ENCODE measurements at regions not wholly inside any gene's neighbourhood (a gene's known extent, or its start where the extent isn't known, plus 50 kb on each side); places are given as distances from the start of the nearest gene placed in this dataset.
"Not testable (repeated sequence)": the region's sequence is repeated elsewhere in the genome, so short reads cannot be mapped to it uniquely, and the experiment has no call there.

DNA sequence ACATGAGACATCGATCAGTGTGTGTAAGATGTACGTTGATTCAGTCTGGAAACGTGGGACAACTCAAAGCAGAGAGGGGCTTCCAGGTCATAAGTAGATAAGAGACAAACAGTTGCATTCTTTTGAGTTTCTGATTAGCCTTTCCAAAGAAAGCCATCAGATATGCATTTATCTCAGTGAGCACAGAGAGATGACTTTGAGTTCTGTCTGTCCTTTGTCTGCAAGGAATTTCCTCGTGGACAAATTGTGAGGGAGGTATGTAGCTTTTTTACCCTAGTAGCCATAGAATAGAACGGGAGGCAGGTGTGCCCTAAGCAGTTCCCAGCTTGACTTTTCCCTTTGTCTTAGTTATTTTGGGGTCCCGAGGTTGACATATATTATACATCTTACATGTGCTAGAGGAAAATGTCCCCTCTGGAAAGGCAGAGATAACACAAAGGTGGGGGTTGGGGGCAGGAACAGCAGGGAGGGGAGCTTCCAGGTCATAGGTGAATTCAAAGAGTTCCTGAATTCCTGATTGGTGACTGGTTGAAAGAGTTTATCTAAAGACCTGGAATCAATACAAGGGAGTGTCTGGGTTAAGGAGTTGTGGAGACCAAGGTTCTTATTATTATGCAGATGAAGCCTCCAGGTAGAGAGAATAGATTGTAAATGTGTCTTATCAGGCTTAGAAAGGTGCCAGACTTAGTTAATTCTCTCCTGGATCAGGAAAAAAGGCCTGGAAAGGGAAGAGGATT lies 237.0 kb downstream of the NFATC2 start:
- no peak for DNase-seq (ENCODE audit: low read depth in 2 of 2)

DNA sequence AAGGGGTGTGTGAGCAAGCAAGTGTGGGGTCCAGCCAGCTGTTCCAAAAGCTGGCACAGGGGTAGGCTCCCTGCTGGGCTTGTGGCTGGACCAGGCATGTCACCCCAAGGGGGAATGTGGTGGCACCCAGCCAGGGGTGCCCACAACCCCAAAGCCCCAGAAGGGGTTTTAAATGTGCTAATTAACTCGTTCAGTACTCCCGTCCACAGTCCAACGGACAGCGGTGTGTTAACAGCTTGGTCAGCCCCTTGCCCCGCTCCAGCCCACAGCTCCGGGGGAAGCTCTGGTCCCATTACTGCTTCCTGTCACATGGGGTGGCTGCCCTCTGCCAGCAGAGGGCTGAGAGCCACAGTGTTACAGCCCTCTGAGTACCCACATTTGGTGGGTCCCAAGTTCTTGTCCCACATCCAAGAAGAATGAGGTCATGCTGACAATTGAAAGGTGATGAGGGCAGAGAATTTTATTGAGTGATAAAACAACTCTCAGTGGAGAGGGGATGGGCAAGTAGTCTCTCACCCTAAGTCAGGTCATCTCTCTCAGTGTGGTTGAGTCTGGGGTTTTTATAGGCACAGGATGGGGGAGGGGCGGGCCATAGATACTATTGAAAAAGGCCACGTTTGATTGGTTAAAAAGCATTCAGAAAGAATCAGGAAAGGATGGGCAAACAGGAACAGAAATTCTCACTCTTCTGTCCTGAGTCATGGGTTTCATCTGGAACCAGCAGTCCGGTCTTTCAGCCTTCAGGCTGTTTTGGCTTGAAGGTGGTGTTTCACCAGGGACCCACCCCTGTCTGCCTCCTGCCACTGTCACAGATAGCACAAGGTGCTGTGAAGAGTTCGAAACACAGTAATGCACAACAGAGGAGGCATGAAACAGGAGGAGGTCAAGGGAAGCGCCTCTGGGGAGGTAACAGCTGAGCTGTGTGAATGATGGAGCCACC lies 238.5 kb downstream of the NFATC2 start:
- DNase-seq (ENCODE audit: low read depth in 2 of 2) = no peak

DNA sequence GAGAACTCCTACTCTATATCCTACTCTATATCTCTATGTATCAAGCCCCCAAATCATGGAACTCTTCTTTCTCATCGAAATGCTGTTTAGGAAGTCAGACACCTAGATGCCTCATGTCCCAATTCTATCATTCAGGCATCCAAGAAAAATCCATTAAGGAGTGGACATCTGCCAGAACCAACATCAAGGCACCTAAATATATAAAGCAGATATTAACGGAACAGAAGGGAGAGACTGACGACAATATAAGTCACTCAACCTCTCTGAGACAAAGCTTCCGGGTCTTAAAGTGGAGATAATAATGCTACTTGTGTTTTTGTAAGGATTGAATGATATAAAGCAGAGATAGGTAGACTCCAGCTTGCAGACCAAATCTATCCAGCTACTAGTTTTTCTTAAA lies 241.5 kb downstream of the NFATC2 start:
- no peak for DNase-seq (ENCODE audit: low read depth in 2 of 2)

DNA sequence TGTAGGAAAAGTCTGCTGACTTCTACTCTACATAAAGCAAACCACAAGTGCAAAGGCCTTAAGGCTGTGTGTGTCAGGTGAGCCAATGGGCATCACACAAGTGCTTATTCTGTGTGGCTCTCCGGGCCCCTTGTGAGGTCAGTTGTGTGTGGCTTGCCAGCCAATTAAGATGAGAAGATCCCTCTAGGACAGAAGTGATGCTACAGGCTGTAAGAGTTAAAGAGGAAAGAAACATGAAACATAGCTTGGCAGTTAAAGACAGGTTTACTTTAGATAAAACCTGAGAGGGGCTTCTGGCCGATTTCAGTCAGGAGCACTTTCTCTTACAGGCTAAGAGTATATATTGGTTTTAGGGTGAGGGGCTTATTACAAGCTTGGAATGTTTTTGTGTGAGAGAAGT lies 242.4 kb downstream of the NFATC2 start:
- DNase-seq (ENCODE audit: low read depth in 2 of 2) = no peak

DNA sequence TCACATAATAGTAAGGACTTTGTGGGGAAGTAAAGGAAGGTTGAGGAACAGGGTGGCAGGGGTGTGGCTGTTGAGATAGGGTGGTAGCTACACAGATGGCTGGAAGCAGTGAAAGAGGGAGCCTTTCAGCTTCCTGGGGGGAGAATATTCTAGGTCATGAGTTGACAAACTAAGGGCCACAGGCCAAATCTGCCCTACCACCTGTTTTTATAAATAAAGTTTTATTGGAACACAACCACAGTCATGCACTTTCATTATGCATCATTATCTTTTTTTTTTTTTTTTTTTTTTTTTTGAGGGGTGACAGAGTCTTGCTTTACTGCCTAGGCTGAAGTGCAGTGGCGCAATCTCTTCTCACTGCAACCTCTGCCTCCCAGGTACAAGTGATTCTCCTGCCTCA lies 243.1 kb downstream of the NFATC2 start:
- DNase-seq (ENCODE audit: low read depth in 2 of 2) = no peak

DNA sequence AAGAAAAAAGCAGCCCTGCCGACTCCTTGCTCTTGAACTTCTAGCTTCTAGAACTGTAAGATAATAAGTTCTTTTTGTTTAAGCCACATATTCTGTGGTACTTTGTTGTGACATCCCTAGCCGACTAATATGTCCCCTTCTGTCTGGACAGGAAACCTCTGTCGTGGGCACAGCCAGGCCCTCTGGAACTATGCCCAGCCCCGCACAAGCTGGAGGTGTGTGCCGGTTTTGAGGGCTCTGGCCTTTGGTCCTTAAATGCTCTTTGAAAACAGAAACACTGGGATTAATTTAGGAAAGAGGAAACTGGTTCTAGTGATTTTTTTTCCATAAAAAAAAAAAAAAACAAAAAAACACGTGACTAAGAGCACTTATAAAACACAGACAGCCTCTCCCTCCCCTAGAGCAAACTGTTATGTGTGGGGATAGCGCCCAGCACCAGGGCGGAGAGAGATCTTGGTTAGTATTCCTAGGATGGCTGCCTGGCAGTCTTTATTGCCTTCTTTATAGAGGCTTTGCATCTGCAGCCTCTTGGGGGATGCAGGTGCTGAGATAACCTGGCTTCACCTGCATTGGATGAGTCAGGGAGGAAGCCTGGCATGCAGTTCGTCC lies 244.3 kb downstream of the NFATC2 start:
- no peak for DNase-seq (ENCODE audit: low read depth in 2 of 2)

DNA sequence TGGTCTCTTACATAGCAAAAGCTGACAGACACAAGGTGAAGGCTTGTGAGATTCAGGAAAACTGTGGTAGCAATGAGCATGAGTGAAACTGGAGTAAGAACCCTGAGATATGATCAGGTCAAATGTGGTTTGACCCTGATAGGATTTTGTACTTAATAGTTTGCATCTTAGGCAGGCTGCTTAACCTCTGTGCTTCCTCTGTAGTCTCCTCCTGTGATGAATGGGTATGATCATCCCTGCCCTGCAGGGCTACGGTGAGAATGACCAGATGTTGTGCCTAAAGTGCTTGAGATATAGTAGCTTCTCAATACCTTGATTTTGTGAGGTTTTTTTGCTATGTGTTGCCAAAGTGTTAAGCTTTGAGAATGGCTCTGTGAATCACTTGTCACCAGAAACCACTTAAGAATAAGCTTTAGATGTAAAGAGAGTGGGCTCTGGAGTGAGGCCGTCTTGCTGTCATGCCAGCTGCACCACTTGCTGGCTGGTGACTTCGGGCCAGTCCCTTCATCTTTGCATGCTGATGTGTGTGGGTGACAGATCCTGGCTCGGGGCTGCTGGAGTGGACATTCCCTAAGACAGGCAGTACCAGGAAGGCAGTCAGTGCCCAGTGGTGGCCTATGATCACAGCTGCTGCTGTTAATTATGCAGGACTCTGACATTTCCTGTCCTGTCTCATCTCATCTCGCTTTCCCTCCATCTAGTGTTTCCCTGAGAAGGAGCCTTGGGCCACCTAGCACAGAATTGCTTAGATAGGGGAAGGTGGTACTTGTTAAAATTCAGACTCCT lies 254.7 kb downstream of the NFATC2 start:
- DNase-seq (ENCODE audit: low read depth in 2 of 2) = no peak

DNA sequence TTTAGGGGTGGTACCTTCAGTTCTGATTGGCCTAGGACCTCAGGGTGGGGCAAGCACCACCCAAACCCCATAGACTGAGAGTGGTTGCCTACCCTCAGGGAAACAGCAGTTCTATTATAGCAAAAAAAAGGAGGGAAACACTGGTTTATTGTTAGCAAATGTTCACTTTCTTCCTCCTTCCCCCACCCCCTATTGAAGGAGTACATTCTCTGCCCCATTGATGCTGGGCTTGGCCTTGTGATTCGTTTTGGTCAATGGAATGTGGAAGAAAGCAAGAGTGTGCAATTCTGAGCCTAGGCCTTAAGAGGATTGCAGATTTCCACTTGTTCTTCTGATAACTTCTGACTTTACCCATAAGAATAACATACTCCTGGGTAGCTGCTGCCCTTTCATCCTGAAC lies 255.8 kb downstream of the NFATC2 start:
- DNase-seq (ENCODE audit: low read depth in 2 of 2) = no peak

DNA sequence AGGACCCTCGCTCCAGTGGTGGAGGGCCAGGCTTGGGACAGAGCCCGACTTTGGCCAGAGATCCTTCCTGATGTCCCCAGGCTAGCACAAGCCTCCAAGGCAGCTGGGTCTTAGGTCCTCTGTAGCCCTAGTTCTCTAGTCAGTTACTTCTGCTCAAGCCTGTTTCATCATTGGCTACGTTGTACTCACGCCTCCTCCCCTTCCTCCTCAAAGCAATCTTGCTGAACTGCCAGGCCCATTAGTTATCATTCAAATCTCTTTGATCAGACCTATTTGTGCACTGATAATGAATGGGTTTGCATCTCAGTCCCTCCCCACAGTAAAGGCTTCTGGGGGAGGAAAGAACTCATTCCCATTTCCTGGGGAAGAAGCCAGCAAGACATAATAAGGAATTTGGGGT lies 256.8 kb downstream of the NFATC2 start:
- DNase-seq (ENCODE audit: low read depth in 2 of 2) = no peak

DNA sequence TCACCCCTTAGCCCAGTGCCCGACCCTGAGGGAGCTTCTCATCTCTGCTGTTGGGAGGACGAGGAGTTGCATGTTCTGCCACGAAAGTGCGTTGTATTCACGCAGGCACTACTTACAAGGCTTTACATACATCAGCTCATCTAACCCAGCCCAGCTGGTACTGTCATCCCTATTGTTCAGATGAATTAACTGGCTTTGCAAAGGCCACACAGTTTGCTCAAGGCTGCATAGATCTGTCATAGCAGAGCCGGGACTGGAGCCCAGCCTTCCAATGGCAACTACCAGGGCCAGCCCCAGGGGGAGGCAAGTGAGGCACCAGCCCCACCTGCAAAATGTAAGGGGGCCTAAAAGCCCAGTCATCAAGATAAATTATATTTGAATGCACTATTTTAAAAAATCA lies 257.6 kb downstream of the NFATC2 start:
- no peak for DNase-seq (ENCODE audit: low read depth in 2 of 2)

DNA sequence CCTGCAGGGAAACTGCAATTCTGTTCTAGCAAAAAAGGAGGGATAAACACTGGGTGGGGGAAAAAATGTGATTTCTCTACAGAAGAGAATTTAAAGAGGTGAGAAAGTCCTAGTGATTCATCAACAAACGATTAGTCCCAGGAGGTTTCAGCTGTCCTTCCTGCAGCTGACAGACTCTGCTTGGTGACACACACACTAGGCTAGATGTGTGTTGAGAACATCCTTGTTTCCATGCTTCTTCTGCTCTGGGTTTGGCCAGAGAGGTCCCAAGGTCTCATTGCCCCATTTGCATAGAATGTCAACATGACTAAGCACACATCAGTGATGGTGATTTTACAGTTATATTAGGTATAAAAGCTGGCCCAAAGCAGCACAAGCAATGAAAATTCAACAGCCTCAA lies 258.3 kb downstream of the NFATC2 start:
- no peak for DNase-seq (ENCODE audit: low read depth in 2 of 2)

DNA sequence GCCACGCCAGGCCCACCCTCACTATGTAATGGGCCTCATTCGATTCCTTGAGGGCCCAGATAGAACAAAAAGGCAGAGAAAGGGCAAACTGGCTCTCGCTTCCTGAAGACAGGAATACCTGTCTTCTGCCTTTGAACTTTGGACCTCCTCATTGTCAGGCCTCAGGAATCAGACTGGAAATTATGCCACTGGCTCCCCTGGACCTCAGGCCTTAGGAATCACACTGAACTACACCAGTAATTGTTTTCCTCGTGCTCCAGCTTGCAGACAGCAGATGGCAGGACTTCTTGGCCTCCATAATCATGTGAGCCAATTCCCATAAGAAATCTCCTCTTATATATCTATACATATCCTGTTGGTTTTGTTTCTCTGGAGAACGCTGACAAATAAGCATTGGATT lies 258.6 kb upstream of the KCNG1 start:
- DNase-seq (ENCODE audit: low read depth in 2 of 2) = no peak

DNA sequence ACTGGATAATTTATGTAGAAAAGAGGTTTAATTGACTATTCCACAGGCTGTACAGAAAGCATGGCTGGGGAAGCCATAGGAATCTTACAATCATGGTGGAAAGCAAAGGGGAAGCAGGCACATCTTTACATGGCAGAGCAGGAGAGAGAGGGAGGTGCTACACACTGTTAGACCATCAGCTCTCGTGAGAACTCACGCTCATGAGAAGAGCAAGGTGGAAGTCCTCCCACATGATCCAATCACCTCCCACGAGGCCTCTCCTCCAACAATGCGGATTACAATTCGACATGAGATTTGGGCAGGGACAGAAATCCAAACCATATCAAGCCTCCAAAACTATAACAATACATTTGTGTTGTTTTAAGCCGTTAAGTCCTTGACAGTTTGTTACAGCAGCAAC lies 257.1 kb upstream of the KCNG1 start:
- no peak for DNase-seq (ENCODE audit: low read depth in 2 of 2)

DNA sequence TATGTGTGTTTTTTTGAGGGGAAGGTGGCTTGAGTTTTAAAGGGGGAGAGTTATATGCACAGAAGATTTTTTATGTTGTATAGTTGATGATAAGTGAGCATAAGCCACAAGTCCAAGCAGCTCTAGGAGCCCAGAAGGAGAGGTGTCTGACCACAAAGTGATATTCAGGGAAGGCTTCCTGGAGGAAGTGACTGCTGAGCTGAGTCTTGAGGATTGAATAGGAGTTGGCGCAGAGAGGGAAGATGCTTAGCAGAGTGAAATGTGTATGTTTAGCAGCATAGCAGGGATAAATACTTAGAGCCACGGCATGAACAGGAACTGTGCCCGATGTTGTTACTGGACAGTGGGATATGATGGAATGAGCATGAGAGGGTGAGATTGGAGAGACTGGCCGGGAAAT lies 255.1 kb upstream of the KCNG1 start:
- DNase-seq (ENCODE audit: low read depth in 2 of 2) = no peak

DNA sequence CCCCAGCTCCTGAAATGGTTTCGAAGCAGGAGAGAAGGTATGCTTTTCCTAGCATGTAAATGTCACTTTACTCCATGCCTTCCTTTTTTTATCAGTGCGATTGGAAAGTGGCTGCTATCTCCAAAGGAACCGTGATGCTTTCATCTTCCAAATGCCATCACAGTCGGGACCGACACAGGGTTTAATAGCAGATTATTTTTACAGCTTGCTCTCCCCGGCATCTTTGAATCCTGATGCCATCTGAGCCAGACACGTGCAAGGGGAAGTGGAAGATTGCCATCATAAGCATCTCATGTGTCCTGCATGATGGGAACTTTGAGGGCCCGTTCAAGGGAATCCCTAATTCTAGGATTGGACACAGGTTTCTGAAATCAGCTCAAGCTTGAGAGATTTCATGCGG lies 253.4 kb upstream of the KCNG1 start:
- no peak for DNase-seq (ENCODE audit: low read depth in 2 of 2)

DNA sequence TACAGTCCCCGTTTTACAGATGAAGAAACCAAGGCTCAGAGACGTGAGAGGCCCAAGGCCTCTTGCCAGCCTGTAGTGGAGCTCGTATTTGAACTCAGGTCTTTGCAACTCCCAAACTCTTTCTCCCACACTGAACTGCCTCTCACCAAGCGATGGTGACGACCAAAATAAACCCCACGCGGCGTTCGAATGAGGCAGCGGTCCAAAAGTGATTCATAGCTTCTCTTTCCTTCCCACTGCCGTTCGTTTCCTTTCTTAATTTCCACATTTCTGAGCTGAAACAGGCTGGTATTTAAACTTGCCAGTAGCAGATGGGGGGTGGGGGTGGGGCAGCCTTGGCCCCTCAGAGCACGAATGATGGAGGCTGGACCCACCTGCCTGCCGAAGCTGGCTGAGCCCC lies 252.9 kb upstream of the KCNG1 start:
- DNase-seq (ENCODE audit: low read depth in 2 of 2) = no peak

DNA sequence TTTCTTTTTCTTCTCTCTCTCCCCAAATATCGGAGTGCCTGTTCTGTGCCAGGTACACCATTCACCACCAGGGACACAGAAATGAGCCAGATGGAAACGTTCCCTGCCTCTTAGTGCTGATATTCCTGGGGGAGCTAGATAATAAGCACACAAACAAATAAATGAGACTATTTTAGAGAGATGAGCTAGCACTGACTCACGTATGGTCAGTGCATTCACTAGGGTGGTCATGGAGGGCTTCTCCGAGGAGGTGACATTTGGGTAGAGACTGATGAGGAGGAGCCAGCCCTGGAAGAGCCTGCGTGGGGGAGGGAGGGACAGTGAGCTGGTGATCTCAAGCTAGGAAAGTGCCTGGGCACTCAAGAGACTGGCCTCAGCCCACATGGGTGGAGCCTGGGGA lies 252.3 kb upstream of the KCNG1 start:
- no peak for DNase-seq (ENCODE audit: low read depth in 2 of 2)

DNA sequence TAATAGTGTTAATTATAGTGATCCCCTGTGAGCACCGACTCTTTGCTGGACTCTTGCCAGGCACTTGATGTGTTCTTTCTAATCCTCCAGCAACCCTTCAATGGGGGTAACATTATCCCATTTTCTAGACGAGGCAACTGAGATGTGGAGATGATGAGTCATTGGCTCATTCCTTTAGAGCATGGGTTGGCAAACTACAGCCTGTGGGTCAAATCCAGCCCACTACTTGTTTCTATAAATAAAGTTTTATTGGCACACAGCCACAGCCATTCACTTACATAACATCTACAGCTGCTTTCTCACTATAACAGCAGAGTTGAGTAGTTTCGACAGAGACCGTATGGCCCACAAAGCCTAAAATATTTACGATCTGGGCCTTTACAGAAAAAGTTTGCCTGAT lies 249.5 kb upstream of the KCNG1 start:
- DNase-seq (ENCODE audit: low read depth in 2 of 2) = no peak

DNA sequence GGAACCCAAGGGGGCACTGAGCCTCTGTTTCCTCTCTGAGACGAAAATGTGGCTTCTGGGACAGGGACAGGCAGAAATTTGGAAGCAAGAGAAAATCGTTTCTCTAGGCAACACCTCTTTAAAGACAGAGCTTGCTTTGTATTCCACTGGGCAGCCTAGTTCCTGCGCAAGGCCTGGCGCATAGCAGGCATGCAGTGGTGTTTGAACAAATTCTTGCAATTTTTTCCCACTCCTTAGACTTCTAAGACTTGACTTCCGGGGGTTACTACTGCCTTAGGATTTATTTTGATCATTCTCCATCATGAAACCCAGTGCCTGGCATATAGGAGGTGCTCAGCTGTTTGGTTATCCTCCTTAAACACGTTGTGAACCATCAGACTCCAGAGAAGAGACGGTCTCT lies 249.0 kb upstream of the KCNG1 start:
- no peak for DNase-seq (ENCODE audit: low read depth in 2 of 2)

DNA sequence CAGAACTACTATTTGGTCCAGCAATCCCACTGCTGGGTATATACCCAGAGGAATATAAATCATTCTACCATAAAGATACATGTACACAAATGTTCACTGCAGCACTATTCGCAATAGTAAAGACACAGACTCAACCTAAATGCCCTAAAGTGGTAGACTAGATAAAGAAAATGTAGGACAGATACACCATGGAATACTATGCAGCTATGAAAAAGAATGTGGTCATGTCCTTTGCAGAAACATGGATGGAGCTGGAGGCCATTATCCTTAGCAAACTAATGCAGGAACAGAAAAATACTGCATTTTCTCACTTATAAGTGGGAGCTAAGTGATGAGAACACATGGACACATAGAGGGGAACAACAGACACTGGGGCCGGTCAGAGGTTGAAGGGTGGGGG lies 248.4 kb upstream of the KCNG1 start:
- not testable (repeated sequence) for DNase-seq (ENCODE audit: low read depth in 2 of 2)

DNA sequence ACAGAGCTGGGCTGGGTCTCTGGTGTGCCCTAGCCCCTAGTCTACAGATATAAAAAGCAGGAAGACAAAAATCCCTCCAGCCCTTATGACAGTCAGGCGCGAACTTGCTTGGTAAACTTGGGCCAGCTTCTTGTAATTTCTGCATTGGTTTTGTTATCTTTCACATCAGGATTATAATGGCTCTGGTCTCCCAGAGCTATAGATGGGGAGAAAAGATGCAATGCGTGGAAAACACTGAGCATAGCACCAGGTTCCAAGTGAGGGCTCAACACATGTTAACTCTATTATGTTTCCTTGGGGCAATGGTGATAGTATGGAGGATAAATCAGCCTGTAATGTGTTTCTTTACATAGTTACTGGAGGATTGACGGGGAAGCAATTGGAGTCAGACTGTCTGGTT lies 246.8 kb upstream of the KCNG1 start:
- DNase-seq (ENCODE audit: low read depth in 2 of 2) = no peak

DNA sequence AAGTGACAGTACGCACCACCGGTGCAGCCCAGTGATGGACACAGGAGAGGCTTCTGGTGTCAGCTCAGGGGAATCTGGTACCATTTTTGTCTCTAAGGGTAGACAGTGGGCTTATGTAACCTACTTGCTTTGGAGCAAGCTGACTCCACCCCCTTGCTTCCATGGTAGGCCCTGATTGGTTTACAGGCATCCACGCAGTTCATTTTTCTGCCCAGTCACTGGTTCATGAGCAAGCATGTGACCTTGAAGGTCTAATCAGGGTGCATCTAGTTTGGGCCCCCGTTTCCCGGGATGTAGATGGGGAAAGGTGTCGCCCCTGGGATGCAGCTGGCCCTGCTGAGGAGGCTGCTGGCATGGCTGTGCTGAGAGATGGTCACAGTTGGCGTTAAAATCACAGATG lies 244.8 kb upstream of the KCNG1 start:
- DNase-seq (ENCODE audit: low read depth in 2 of 2) = no peak
